H1 (cell line): ENCODE measurements at regions not wholly inside any gene's neighbourhood (a gene's known extent, or its start where the extent isn't known, plus 50 kb on each side); places are given as distances from the start of the nearest gene placed in this dataset.

Experiments used
- ASH2L ChIP-seq: fragments of 200-600, 300-600 bp; sonication (generic); IDR thresholded peaks from one replicate; pipeline ENCODE4 v1.7.1; 2017; ENCODE audit warnings: low read length
- BRCA1 ChIP-seq: IDR thresholded peaks from 2 replicates; pipeline ENCODE4 v1.6.1; 2012; ENCODE audit warnings: low read depth, low read length, improper control_type of control experiment
- CHD7 ChIP-seq: fragments of 300-600 bp; sonication (generic); IDR thresholded peaks from 2 replicates; pipeline ENCODE4 v1.7.1; 2012; ENCODE audit warnings: low read length, moderate library complexity, mild to moderate bottlenecking, inconsistent platforms; ENCODE audit not compliant: insufficient replicate concordance
- CTCF ChIP-seq, 3 experiments: IDR thresholded peaks; 1 replicate in 2 of 3; 2 replicates in 1 of 3; pipeline versions ENCODE4 v1.5.1 to v1.6.1; 2011; ENCODE audit warnings: low read length in 3 of 3, mild to moderate bottlenecking in 3 of 3, inconsistent platforms in 2 of 3, low read depth in 1 of 3, moderate library complexity in 1 of 3; ENCODE audit not compliant: insufficient read depth in 1 of 3; ENCODE audit errors: control extremely low read depth in 1 of 3
- MAFK ChIP-seq: IDR thresholded peaks from 2 replicates; pipeline ENCODE4 v1.6.1; 2012; ENCODE audit warnings: low read depth, mild to moderate bottlenecking, improper control_type of control experiment, low read length
- POLR2A ChIP-seq, 2 experiments: IDR thresholded peaks; 1 replicate in 1 of 2; 2 replicates in 1 of 2; pipeline ENCODE4 v1.6.1; 2011; ENCODE audit warnings: low read depth in 2 of 2, low read length in 2 of 2, mild to moderate bottlenecking in 2 of 2; ENCODE audit errors: control extremely low read depth in 1 of 2
- POLR2AphosphoS5 ChIP-seq: IDR thresholded peaks from 2 replicates; pipeline ENCODE4 v1.6.1; 2011; ENCODE audit warnings: low read depth, low read length
- SP1 ChIP-seq: IDR thresholded peaks from 2 replicates; pipeline ENCODE4 v1.6.1; 2011; ENCODE audit warnings: low read depth, low read length
- SUZ12 ChIP-seq: fragments of 200-600 bp; sonication (generic); IDR thresholded peaks from 2 replicates; pipeline ENCODE4 v1.6.1; 2012; ENCODE audit warnings: mild to moderate bottlenecking, inconsistent platforms, low read length, moderate library complexity, mixed read lengths
- TEAD4 ChIP-seq: IDR thresholded peaks from 2 replicates; pipeline ENCODE4 v1.6.1; 2012; ENCODE audit warnings: low read depth, low read length, inconsistent platforms, mixed read lengths
- YY1 ChIP-seq: IDR thresholded peaks from 2 replicates; pipeline ENCODE4 v1.6.1; 2011; ENCODE audit warnings: low read depth, mild to moderate bottlenecking, low read length
- ZNF274 ChIP-seq: IDR thresholded peaks from 2 replicates; pipeline ENCODE4 v1.7.0; 2012; ENCODE audit warnings: low read length, borderline replicate concordance; ENCODE audit errors: extremely low read depth
- TF ChIP-seq, protein P1 (sequence below): IDR thresholded peaks from 2 replicates; pipeline ENCODE4 v1.6.1; 2012; ENCODE audit warnings: inconsistent platforms
- TF ChIP-seq, protein P2 (sequence below): IDR thresholded peaks from 2 replicates; pipeline ENCODE4 v1.6.1; 2011; ENCODE audit warnings: low read depth, mild to moderate bottlenecking, low read length; ENCODE audit not compliant: insufficient read depth

DNA sequence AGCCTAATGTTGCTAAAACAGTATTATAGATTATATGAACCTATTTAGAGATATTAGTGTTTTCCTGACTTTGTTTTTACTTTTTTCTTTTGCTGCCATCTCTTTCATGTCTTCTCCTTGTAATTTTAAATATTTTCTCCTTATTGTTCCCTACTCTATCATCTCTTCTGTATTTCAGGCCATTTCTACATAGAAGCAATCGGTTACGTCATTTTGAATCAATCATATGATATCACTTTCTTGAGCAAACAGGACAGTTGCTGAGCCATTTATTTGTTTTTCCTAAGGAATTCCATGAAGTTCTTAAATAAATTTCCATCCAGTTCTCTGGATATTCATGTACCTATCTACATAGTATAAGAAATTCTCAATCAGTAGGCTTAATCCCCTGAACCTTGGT, 287.2 kb downstream of the NUF2 start:
- no peak for TF ChIP-seq CTCF (IDR thresholded peaks at IDR 0.05; ENCODE audit: control extremely low read depth in 1 of 3, insufficient read depth in 1 of 3, low read depth in 1 of 3, low read length in 3 of 3)
- no peak for TF ChIP-seq MAFK
- TF ChIP-seq BRCA1, result no peak
- TF ChIP-seq, protein P1, sequence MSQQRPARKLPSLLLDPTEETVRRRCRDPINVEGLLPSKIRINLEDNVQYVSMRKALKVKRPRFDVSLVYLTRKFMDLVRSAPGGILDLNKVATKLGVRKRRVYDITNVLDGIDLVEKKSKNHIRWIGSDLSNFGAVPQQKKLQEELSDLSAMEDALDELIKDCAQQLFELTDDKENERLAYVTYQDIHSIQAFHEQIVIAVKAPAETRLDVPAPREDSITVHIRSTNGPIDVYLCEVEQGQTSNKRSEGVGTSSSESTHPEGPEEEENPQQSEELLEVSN, result no peak
- TF ChIP-seq ZNF274, result no peak
- no peak for TF ChIP-seq SP1
- TF ChIP-seq TEAD4, result no peak
- TF ChIP-seq YY1, result no peak
- no peak for TF ChIP-seq POLR2A (IDR thresholded peaks at IDR 0.05; ENCODE audit: control extremely low read depth in 1 of 2, low read depth in 2 of 2, low read length in 2 of 2)
- no peak for TF ChIP-seq SUZ12
- no peak for TF ChIP-seq ASH2L
- no peak for TF ChIP-seq CHD7
- TF ChIP-seq, protein P2, sequence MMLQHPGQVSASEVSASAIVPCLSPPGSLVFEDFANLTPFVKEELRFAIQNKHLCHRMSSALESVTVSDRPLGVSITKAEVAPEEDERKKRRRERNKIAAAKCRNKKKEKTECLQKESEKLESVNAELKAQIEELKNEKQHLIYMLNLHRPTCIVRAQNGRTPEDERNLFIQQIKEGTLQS, result no peak
- no peak for TF ChIP-seq POLR2AphosphoS5
